Kidney (tissue), 13 donors: ENCODE measurements at regions not wholly inside any gene's neighbourhood (a gene's known extent, or its start where the extent isn't known, plus 50 kb on each side); places are given as distances from the start of the nearest gene placed in this dataset.

Source experiments
- DNase-seq, 5 donors: peaks; one replicate each; pipeline ENCODE4 v3.0.0-alpha.2; 2013 to 2020
- FAIRE-seq: peaks from 2 replicates; lab custom pipeline; 2012; peaks lifted over from hg19 to GRCh38; lab: Jason Lieb, UNC
- H3K27ac ChIP-seq, 2 donors: one replicate each; pipeline ENCODE4 v1.7.0; 2013; ENCODE audit warnings: low read depth in 2 of 2, low read length in 2 of 2, inconsistent platforms in 1 of 2
- H3K27me3 ChIP-seq: one replicate; pipeline ENCODE4 v1.7.1; 2013; ENCODE audit warnings: low read length, inconsistent platforms; ENCODE audit not compliant: control insufficient read depth, insufficient read depth
- H3K36me3 ChIP-seq, 3 donors: one replicate each; pipeline versions ENCODE4 v1.7.0 to v1.7.1; 2013; ENCODE audit warnings: low read length in 3 of 3, control low read depth in 1 of 3, inconsistent platforms in 1 of 3; ENCODE audit not compliant: insufficient read depth in 3 of 3, control insufficient read depth in 2 of 3
- H3K4me1 ChIP-seq, 3 donors: one replicate each; pipeline versions ENCODE4 v1.7.0 to v1.7.1; 2013; ENCODE audit warnings: low read length in 3 of 3, inconsistent platforms in 1 of 3, low read depth in 1 of 3; ENCODE audit not compliant: control insufficient read depth in 2 of 3, insufficient read depth in 2 of 3
- H3K4me3 ChIP-seq, 3 donors: one replicate each; pipeline versions ENCODE4 v1.7.0 to v1.8.1; 2013; ENCODE audit warnings: low read length in 3 of 3, control low read depth in 1 of 3, inconsistent platforms in 1 of 3
- H3K9ac ChIP-seq, 3 donors: one replicate each; pipeline versions ENCODE4 v1.7.0 to v1.7.1; 2013; ENCODE audit warnings: low read length in 3 of 3, control low read depth in 1 of 3, inconsistent platforms in 1 of 3
- H3K9me3 ChIP-seq, 3 donors: one replicate each; pipeline versions ENCODE4 v1.7.0 to v1.7.1; 2013; ENCODE audit warnings: low read length in 3 of 3, control low read depth in 1 of 3, inconsistent platforms in 1 of 3; ENCODE audit not compliant: control insufficient read depth in 2 of 3, insufficient read depth in 1 of 3
- CTCF ChIP-seq: IDR thresholded peaks from 3 replicates; pipeline ENCODE4 v1.5.1; 2012; ENCODE audit warnings: mild to moderate bottlenecking, moderate library complexity, borderline replicate concordance; ENCODE audit not compliant: insufficient read depth; ENCODE audit errors: extremely low read depth
- intact Hi-C: fragments of 100-400 bp; cut with DNase I; formaldehyde crosslinking; loops from one replicate; pipeline ENCODE4 v1.11.1; 2022
- donor health status: control.
- donor health status: control.
- donor health status: control.
- donor health status: control.
- donor health status: control.
- donor health status: DM: yes; HTN: yes; CAD: no.
- donor health status: Normal renal cell carcinoma (clear cell type).

- no peaks in the 10 kb centered on the region for H3K4me1 ChIP-seq
- H3K27ac ChIP-seq = no peak overlapping the region
- no peaks in the 10 kb centered on the region for H3K9me3 ChIP-seq
- H3K9ac ChIP-seq = no peak overlapping the region
- no peaks in the 10 kb centered on the region for H3K27me3 ChIP-seq
- no peak for TF ChIP-seq CTCF
- H3K4me3 ChIP-seq = no peak overlapping the region
- intact Hi-C loops = no loop called here
- H3K36me3 ChIP-seq = no peaks in the 10 kb centered on the region
- no peak for FAIRE-seq
- no peak for DNase-seq
Observed at GRCh38 chr2:12589802-12590320, 126.9 kb upstream of the TRIB2 start.

DNA sequence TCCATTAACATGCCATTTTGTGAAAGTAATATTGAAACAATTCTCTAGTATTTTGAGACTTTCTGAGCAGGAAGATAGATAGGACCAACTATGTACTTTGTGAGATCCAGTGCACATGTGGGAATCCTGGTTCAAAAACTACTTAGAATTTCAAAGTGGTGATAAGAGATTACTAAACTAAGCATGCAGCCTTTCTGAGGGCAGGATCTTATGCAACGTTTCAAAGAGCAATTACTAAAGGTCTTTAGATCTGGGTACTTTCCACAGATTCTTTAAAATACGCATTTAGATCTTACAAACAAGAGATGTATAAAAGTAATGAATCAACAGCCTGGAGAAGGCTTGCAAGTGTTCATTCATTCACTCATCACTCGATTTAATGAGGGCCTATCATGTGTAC, 124.4 kb upstream of the TRIB2 start:
- FAIRE-seq (no peak), DNase-seq (no peak)
- Histone ChIP-seq H3K36me3 (no peaks in the 10 kb centered on the region), H3K9me3 (no peaks in the 10 kb centered on the region), H3K27me3 (no peaks in the 10 kb centered on the region), H3K9ac (no peak overlapping the region), H3K4me1 (peaks cover 0 to 6% (median 0%) of the 10 kb centered on the region in 3 donors), H3K27ac (no peak overlapping the region), H3K4me3 (no peak overlapping the region)
- no peak for TF ChIP-seq CTCF
- intact Hi-C loops = no loop called here

GRCh38 chr2:12594590-12594989, 122.1 kb upstream of the TRIB2 start:
- intact Hi-C loops = no loop called here
- no peaks in the 10 kb centered on the region for H3K9me3 ChIP-seq
- peaks cover 0 to 6% (median 4%) of the 10 kb centered on the region in 3 donors for H3K4me1 ChIP-seq
- no peak overlapping the region for H3K27ac ChIP-seq
- no peak for DNase-seq
- no peaks in the 10 kb centered on the region for H3K36me3 ChIP-seq
- no peaks in the 10 kb centered on the region for H3K27me3 ChIP-seq
- H3K9ac ChIP-seq = no peak overlapping the region
- no peak for FAIRE-seq
- no peak for TF ChIP-seq CTCF
- no peak overlapping the region for H3K4me3 ChIP-seq

GRCh38 chr2:12596771-12597170, 120.0 kb upstream of the TRIB2 start:
- TF ChIP-seq CTCF = no peak
- intact Hi-C loops = no loop called here
- H3K27ac ChIP-seq = no peak overlapping the region
- H3K9me3 ChIP-seq = no peaks in the 10 kb centered on the region
- H3K27me3 ChIP-seq = no peaks in the 10 kb centered on the region
- H3K9ac ChIP-seq = no peak overlapping the region
- peaks cover 0 to 6% (median 4%) of the 10 kb centered on the region in 3 donors for H3K4me1 ChIP-seq
- no peak overlapping the region for H3K4me3 ChIP-seq
- no peaks in the 10 kb centered on the region for H3K36me3 ChIP-seq
- no peak for FAIRE-seq
- DNase-seq = peak in 3 of 5 donors; percentile 28 to 53 (median 45)
